ENCODE measurements at regions not wholly inside any gene's neighbourhood (a gene's known extent, or its start where the extent isn't known, plus 50 kb on each side); places are given as distances from the start of the nearest gene placed in this dataset.
"Not testable (repeated sequence)": the region's sequence is repeated elsewhere in the genome, so short reads cannot be mapped to it uniquely, and the experiment has no call there.

DNA sequence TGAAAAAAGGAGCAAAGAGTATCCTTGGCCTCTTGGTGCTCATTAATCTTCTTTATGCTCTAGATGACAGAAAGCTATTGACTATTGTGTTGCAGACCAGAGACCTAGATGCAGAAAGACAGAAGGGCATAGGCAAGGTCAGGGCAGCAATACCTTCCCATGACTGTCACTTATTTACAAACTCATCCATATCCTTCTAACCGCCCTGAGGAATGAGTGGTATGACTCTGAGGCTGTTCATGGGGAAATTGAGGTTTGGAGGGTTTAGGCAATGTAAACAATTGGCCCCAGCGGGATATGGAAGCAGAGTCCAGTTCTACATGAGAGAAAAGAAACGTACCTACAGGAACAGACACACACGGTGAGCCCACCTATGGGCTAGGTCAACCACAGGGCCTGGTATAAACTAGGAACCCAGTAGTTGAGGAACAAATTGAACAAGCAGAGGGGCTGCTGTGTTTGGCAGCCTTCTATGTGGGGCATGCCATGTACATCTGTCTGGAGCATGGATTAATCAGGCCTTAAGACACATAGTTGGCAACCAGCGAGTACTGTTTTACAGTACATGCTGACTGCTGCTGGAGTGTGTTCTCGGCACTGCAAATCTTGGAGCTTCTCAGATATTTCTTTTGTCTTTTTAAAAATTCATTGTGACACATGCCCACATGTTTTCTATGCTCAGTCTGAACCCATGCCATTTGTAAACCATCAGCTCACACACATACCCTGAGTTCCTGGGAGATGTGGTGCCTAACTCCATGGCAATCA lies 159.7 kb upstream of the NTF3 start:
- Histone ChIP-seq H3K4me1 (no peaks in the 10 kb centered on the region), H3K4me3 (no peak overlapping the region), H3K27ac (no peak overlapping the region), H3K27me3 (no peaks in the 10 kb centered on the region), H3K36me3 (no peaks in the 10 kb centered on the region), H3K9me3 (no peaks in the 10 kb centered on the region)
- TF ChIP-seq, protein P1, sequence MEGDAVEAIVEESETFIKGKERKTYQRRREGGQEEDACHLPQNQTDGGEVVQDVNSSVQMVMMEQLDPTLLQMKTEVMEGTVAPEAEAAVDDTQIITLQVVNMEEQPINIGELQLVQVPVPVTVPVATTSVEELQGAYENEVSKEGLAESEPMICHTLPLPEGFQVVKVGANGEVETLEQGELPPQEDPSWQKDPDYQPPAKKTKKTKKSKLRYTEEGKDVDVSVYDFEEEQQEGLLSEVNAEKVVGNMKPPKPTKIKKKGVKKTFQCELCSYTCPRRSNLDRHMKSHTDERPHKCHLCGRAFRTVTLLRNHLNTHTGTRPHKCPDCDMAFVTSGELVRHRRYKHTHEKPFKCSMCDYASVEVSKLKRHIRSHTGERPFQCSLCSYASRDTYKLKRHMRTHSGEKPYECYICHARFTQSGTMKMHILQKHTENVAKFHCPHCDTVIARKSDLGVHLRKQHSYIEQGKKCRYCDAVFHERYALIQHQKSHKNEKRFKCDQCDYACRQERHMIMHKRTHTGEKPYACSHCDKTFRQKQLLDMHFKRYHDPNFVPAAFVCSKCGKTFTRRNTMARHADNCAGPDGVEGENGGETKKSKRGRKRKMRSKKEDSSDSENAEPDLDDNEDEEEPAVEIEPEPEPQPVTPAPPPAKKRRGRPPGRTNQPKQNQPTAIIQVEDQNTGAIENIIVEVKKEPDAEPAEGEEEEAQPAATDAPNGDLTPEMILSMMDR (IDR thresholded peaks at IDR 0.05): no peak
- intact Hi-C loops (cut with DNase I): no loop called here
- DNase-seq (ENCODE audit: low spot score in 2 of 2): no peak

DNA sequence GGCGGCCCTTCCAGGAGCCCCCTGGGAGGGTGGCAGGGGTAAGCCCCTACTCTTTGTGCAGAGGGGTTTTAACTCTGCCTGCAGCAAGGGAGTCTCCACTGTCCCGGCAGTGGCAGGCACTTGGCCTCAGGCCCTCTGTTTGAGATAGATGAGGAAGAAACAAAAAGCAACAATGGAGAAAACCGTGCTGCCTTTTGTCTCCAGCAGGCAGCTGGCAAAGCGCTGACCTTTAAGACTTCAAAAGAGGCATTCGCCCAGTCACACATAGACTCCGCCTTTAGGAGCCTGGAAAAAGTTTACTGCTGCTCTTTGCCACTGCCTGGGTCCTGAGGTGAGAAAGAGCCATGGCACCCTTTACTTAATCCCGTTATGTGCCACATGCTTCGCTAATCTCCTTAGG lies 158.2 kb upstream of the NTF3 start:
- Histone ChIP-seq H3K27ac (no peak overlapping the region), H3K4me3 (no peak overlapping the region), H3K9me3 (no peaks in the 10 kb centered on the region), H3K27me3 (no peaks in the 10 kb centered on the region), H3K4me1 (no peaks in the 10 kb centered on the region), H3K36me3 (no peaks in the 10 kb centered on the region)
- no peak for DNase-seq (ENCODE audit: low spot score in 2 of 2)
- TF ChIP-seq, protein P1 (IDR thresholded peaks at IDR 0.05): no peak
- intact Hi-C loops (cut with DNase I): no loop called here

DNA sequence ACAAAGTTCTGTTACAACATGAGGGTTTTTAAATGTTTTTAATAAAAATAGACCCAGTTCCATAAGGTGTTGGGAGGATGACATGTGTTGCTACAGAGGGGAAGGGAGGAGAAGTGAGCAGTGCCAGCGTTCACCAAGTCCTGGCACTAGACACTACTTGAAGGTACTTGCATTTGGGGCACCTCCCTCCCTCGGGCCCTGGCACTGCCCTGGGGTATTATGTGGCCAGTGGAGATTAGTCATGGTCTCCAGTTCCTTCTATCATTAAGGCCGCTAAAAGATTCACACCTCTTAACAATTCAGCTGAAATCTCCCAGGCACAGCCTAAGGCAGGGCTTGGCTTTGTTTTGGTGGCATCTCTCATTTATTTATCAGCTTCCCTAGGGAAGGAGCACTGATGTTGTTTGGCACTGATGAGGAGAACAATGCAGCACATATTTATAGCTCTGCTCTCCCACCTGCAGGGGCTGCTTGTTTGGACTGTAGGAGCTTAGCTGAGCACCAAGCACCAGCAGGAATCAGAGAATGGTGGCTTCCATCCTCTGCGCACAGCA lies 155.5 kb upstream of the NTF3 start:
- Histone ChIP-seq H3K36me3 (no peaks in the 10 kb centered on the region), H3K9me3 (no peaks in the 10 kb centered on the region), H3K27me3 (no peaks in the 10 kb centered on the region), H3K4me1 (no peaks in the 10 kb centered on the region), H3K4me3 (no peak overlapping the region), H3K27ac (no peak overlapping the region)
- intact Hi-C loops (cut with DNase I): no loop called here
- DNase-seq (ENCODE audit: low spot score in 2 of 2): no peak
- TF ChIP-seq, protein P1 (IDR thresholded peaks at IDR 0.05): no peak

DNA sequence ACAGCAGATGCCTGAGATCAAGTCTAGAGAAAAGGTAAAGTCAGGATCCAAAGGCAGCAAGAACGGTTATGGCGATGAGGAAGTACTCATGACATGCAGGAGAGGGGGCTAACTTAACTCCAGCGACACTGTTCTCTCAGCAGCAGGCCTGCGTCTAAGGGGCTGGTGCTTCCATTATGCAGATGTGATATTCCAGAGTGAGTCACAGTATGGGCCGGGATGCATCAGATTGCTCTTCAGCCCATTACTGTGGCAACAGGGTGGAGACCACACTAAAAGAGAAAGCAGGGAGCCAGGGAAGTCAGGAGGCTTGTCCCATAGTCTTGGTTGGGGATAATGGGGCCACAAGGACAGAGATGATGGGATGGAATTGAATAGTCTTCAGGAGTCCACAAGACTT lies 151.8 kb upstream of the NTF3 start:
- TF ChIP-seq, protein P1 (IDR thresholded peaks at IDR 0.05): no peak
- intact Hi-C loops (cut with DNase I): no loop called here
- no peaks in the 10 kb centered on the region for H3K4me1 ChIP-seq
- no peaks in the 10 kb centered on the region for H3K36me3 ChIP-seq
- no peaks in the 10 kb centered on the region for H3K27me3 ChIP-seq
- DNase-seq (ENCODE audit: low spot score in 2 of 2): no peak
- H3K9me3 ChIP-seq: no peaks in the 10 kb centered on the region
- no peak overlapping the region for H3K4me3 ChIP-seq
- no peak overlapping the region for H3K27ac ChIP-seq

DNA sequence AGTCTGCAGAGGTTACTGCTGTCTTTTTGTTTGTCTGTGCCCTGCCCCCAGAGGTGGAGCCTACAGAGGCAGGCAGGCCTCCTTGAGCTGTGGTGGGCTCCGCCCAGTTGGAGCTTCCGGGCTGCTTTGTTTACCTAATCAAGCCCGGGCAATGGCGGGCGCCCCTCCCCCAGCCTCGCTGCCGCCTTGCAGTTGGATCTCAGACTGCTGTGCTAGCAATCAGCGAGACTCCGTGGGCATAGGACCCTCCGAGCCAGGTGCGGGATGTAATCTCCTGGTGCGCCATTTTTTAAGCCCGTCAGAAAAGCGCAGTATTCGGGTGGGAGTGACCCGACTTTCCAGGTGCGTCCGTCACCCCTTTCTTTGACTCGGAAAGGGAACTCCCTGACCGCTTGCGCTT lies 141.5 kb upstream of the NTF3 start:
- H3K36me3 ChIP-seq; H3K27me3 ChIP-seq; H3K27ac ChIP-seq; DNase-seq (ENCODE audit: low spot score in 2 of 2); intact Hi-C loops (cut with DNase I); H3K4me3 ChIP-seq; H3K4me1 ChIP-seq; H3K9me3 ChIP-seq: not testable (repeated sequence)

DNA sequence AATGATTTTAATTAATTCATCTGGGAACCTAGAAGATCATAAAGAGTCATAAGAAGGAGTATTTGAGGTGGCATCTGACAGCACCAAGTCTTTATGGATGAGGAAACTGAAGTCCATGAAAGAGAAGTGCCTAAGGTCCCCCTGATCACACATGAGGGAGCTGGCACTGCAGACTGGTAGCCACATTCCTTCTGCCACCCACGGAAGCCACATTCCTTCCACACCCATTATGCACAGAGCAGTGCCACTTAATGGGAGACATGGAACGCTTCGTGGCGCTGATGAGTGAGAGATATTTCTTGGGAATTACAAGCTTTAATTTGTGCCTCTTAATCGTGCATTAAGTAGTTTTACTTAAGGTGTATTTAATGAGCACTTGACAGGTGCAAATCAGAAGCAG lies 139.3 kb upstream of the NTF3 start:
- H3K9me3 ChIP-seq: no peaks in the 10 kb centered on the region
- no peaks in the 10 kb centered on the region for H3K4me1 ChIP-seq

More for the DNA sequence above, 139.3 kb upstream of the NTF3 start:
- intact Hi-C loops (cut with DNase I): no loop called here
- Histone ChIP-seq H3K36me3 (no peaks in the 10 kb centered on the region), H3K27me3 (no peaks in the 10 kb centered on the region), H3K4me3 (no peak overlapping the region), H3K27ac (no peak overlapping the region)
- TF ChIP-seq, protein P1 (IDR thresholded peaks at IDR 0.05): no peak
- no peak for DNase-seq (ENCODE audit: low spot score in 2 of 2)

Measured in ascending aorta (tissue), 2 donors.